A549 (cell line): ENCODE measurements at regions not wholly inside any gene's neighbourhood (a gene's known extent, or its start where the extent isn't known, plus 50 kb on each side); places are given as distances from the start of the nearest gene placed in this dataset.

Experiments used
- ATAC-seq, 2 experiments: fragments of 200-7000 bp in 1 of 2; fragments of >200 bp in 1 of 2; cut with Nextera tagmentation in 1 of 2; cut with Tn5 transposase in 1 of 2; 3 replicates each; pipeline versions ENCODE4 v1.8.0 to v1.9.1; 2018 to 2020; ENCODE audit warnings: mild to moderate bottlenecking in 1 of 2, moderate library complexity in 1 of 2
- CTCF ChIA-PET: fragments of 300-600 bp; sonication (Branson Sonifier 250); formaldehyde crosslinking; extraction: SDS; loops from one replicate; lab custom pipeline; 2021; ENCODE audit warnings: antibody characterized with exemption, inconsistent platforms; lab: Yijun Ruan, JAX
- POLR2A ChIA-PET: fragments of 350-600 bp; formaldehyde crosslinking; extraction: SDS; loops from one replicate; lab custom pipeline; 2021; ENCODE audit warnings: antibody characterized with exemption, inconsistent platforms; lab: Yijun Ruan, JAX
- DNase-seq, 2 experiments: peaks; one replicate each; pipeline versions ENCODE4 v3.0.0 to v3.0.0-alpha.2; 2011 to 2016; ENCODE audit warnings: low read depth in 1 of 2, low spot score in 1 of 2
- FAIRE-seq: peaks from 2 replicates; lab custom pipeline; 2011; peaks lifted over from hg19 to GRCh38; lab: Jason Lieb, UNC
- H3K27ac ChIP-seq, 2 experiments: fragments of >200 bp; sonication (Bioruptor Twin); formaldehyde crosslinking; 3 replicates each; pipeline ENCODE4 v1.5.1; 2016 to 2017
- H3K4me1 ChIP-seq: fragments of >200 bp; sonication (Bioruptor Twin); formaldehyde crosslinking; 3 replicates; pipeline ENCODE4 v1.6.1; 2016
- H3K4me2 ChIP-seq: fragments of >200 bp; sonication (Bioruptor Twin); formaldehyde crosslinking; 3 replicates; pipeline ENCODE4 v1.6.1; 2016
- H3K4me3 ChIP-seq: fragments of >200 bp; sonication (Bioruptor Twin); formaldehyde crosslinking; 3 replicates; pipeline ENCODE4 v1.5.1; 2016
- H3K9me3 ChIP-seq: fragments of >200 bp; sonication (Bioruptor Twin); formaldehyde crosslinking; 3 replicates; pipeline ENCODE4 v1.6.1; 2016
- BHLHE40 ChIP-seq: IDR thresholded peaks from 2 replicates; pipeline ENCODE4 v1.6.1; 2012; ENCODE audit warnings: low read depth, low read length, inconsistent platforms
- CBX8 ChIP-seq: fragments of 200-600 bp; sonication (generic); IDR thresholded peaks from 2 replicates; pipeline ENCODE4 v1.6.1; 2016
- CEBPB ChIP-seq, 2 experiments: fragments of >200 bp in 1 of 2; sonication (Bioruptor Twin) in 1 of 2; formaldehyde crosslinking in 1 of 2; IDR thresholded peaks; 2 replicates each; pipeline ENCODE4 v1.6.1; 2012 to 2016
- CHD2 ChIP-seq: fragments of 150-350 bp; IDR thresholded peaks from 2 replicates; pipeline ENCODE4 v1.6.1; 2014; ENCODE audit warnings: low read length; ENCODE audit not compliant: partially characterized antibody
- CHD4 ChIP-seq: fragments of 200-600 bp; sonication (generic); IDR thresholded peaks from 2 replicates; pipeline ENCODE4 v1.6.1; 2016; ENCODE audit warnings: antibody characterized with exemption, mild to moderate bottlenecking, borderline replicate concordance
- EHF ChIP-seq: fragments of 250-450 bp; sonication (Bioruptor Pico); IDR thresholded peaks from 2 replicates; pipeline ENCODE4 v1.5.0; 2020; ENCODE audit warnings: mild to moderate bottlenecking
- EP300 ChIP-seq, 2 experiments: fragments of >200 bp; sonication (Bioruptor Twin); formaldehyde crosslinking; IDR thresholded peaks; 2 replicates in 1 of 2; 3 replicates in 1 of 2; pipeline ENCODE4 v1.6.1; 2016 to 2017
- FOSB ChIP-seq: fragments of 250-450 bp; sonication (Bioruptor Pico); IDR thresholded peaks from 2 replicates; pipeline ENCODE4 v1.5.0; 2020; ENCODE audit warnings: mild to moderate bottlenecking, moderate library complexity
- FOSL2 ChIP-seq, 2 experiments: fragments of 450-650 bp in 1 of 2; fragments of >200 bp in 1 of 2; sonication (Bioruptor Twin) in 1 of 2; formaldehyde crosslinking; IDR thresholded peaks; 2 replicates each; pipeline versions ENCODE4 v1.5.0 to v1.6.1; 2016 to 2020; ENCODE audit warnings: mild to moderate bottlenecking in 1 of 2, moderate library complexity in 1 of 2
- FOXS1 ChIP-seq: fragments of 250-450 bp; sonication (Bioruptor Pico); IDR thresholded peaks from 2 replicates; pipeline ENCODE4 v1.5.0; 2020; ENCODE audit warnings: mild to moderate bottlenecking, moderate library complexity
- GATA3 ChIP-seq: IDR thresholded peaks from 2 replicates; pipeline ENCODE4 v1.6.1; 2012; ENCODE audit warnings: borderline replicate concordance
- HEYL ChIP-seq: fragments of 250-450 bp; sonication (Bioruptor Pico); IDR thresholded peaks from 2 replicates; pipeline ENCODE4 v1.8.0; 2021; ENCODE audit warnings: mild to moderate bottlenecking, moderate library complexity
- HOXB13 ChIP-seq: fragments of 250-450 bp; sonication (Bioruptor Pico); IDR thresholded peaks from 2 replicates; pipeline ENCODE4 v1.5.0; 2020; ENCODE audit warnings: low read depth, mild to moderate bottlenecking, moderate library complexity
- HOXB5 ChIP-seq: fragments of 250-450 bp; sonication (Bioruptor Pico); IDR thresholded peaks from 2 replicates; pipeline ENCODE4 v1.5.0; 2020; ENCODE audit warnings: mild to moderate bottlenecking, moderate library complexity
- JUN ChIP-seq, 2 experiments: fragments of >200 bp; sonication (Bioruptor Twin); formaldehyde crosslinking; IDR thresholded peaks; 2 replicates in 1 of 2; 3 replicates in 1 of 2; pipeline ENCODE4 v1.6.1; 2016 to 2017
- KDM1A ChIP-seq: fragments of 200-600 bp; sonication (generic); IDR thresholded peaks from 2 replicates; pipeline ENCODE4 v1.6.1; 2016; ENCODE audit warnings: low read depth, mild to moderate bottlenecking
- MAFK ChIP-seq: fragments of 450-650 bp; IDR thresholded peaks from 2 replicates; pipeline ENCODE4 v1.6.1; 2014; ENCODE audit not compliant: partially characterized antibody
- MAZ ChIP-seq: fragments of 150-350 bp; IDR thresholded peaks from 2 replicates; pipeline ENCODE4 v1.6.1; 2014; ENCODE audit warnings: antibody characterized with exemption, low read depth, low read length, borderline replicate concordance
- NFE2L2 ChIP-seq: fragments of 150-350 bp; conservative IDR thresholded peaks from 2 replicates; pipeline ENCODE4 v1.6.1; 2014; ENCODE audit warnings: low read length
- PBX3 ChIP-seq: IDR thresholded peaks from 2 replicates; pipeline ENCODE4 v1.6.1; 2012
- RAD21 ChIP-seq, 2 experiments: fragments of >200 bp in 1 of 2; sonication (Bioruptor Twin) in 1 of 2; formaldehyde crosslinking in 1 of 2; IDR thresholded peaks in 1 of 2; conservative IDR thresholded peaks in 1 of 2; 2 replicates in 1 of 2; 3 replicates in 1 of 2; pipeline ENCODE4 v1.6.1; 2012 to 2018; ENCODE audit warnings: inconsistent platforms in 1 of 2
- RCOR1 ChIP-seq: fragments of 150-350 bp; IDR thresholded peaks from 2 replicates; pipeline ENCODE4 v1.6.1; 2014; ENCODE audit warnings: antibody characterized with exemption, low read length, low read depth
- RFX5 ChIP-seq: fragments of 450-650 bp; IDR thresholded peaks from 2 replicates; pipeline ENCODE4 v1.7.1; 2014; ENCODE audit warnings: antibody characterized with exemption, mild to moderate bottlenecking, moderate library complexity
- SMC3 ChIP-seq: fragments of >200 bp; sonication (Bioruptor Twin); formaldehyde crosslinking; IDR thresholded peaks from 3 replicates; pipeline ENCODE4 v1.6.1; 2018; ENCODE audit warnings: inconsistent platforms
- TFCP2L1 ChIP-seq: fragments of 250-450 bp; sonication (Bioruptor Pico); IDR thresholded peaks from 2 replicates; pipeline ENCODE4 v1.5.0; 2021; ENCODE audit warnings: mild to moderate bottlenecking
- TP53 ChIP-seq: fragments of 250-450 bp; sonication (Bioruptor Pico); IDR thresholded peaks from 2 replicates; pipeline ENCODE4 v1.5.0; 2021; ENCODE audit warnings: mild to moderate bottlenecking, moderate library complexity
- ZC3H11A ChIP-seq: fragments of 450-650 bp; IDR thresholded peaks from 2 replicates; pipeline ENCODE4 v1.6.1; 2014; ENCODE audit warnings: antibody characterized with exemption, mild to moderate bottlenecking
- ZFP36 ChIP-seq: fragments of 450-650 bp; IDR thresholded peaks from 2 replicates; pipeline ENCODE4 v1.6.1; 2014; ENCODE audit warnings: borderline replicate concordance; ENCODE audit not compliant: partially characterized antibody
- ZNF302 ChIP-seq: fragments of 250-450 bp; sonication (Bioruptor Pico); IDR thresholded peaks from 2 replicates; pipeline ENCODE4 v1.9.0; 2021; ENCODE audit warnings: inconsistent platforms, mild to moderate bottlenecking, moderate library complexity
- WGBS: methylation state at CpG from one replicate; pipeline ENCODE4 v1.1.6; 2017; ENCODE audit errors: missing lambda C conversion rate; 5-methylcytosine and 5-hydroxymethylcytosine counted together
- TF ChIP-seq, protein P1 (sequence below): fragments of 250-450 bp; sonication (Bioruptor Pico); IDR thresholded peaks from 2 replicates; pipeline ENCODE4 v1.5.0; 2020; ENCODE audit warnings: low read depth, mild to moderate bottlenecking, moderate library complexity
- TF ChIP-seq, protein P2 (sequence below): fragments of >200 bp; sonication (Bioruptor Twin); formaldehyde crosslinking; IDR thresholded peaks from 3 replicates; pipeline ENCODE4 v1.5.1; 2016
- TF ChIP-seq, protein P3 (sequence below): fragments of >200 bp; sonication (Bioruptor Twin); formaldehyde crosslinking; IDR thresholded peaks from 3 replicates; pipeline ENCODE4 v1.6.1; 2016

GRCh38 chr9:129316281-129317030 lies 138.4 kb upstream of the IER5L start:
- no peaks in the 10 kb centered on the region for H3K9me3 ChIP-seq
- FAIRE-seq (no peak), DNase-seq (no peak)
- POLR2A ChIA-PET: interaction anchor here (0.7 kb wide), 1 partner anchor 138 kb away, joined by 3 read pairs; the partner anchor contains the start of gene IER5L
- TF ChIP-seq MAZ (no peak), FOSL2 (IDR thresholded peaks at IDR 0.05) (no peak), FOSL2 (CRISPR knock-in tag; IDR thresholded peaks at IDR 0.05) (no peak), PBX3 (no peak), RAD21 (conservative IDR thresholded peaks at IDR 0.05 in 1 of 2, IDR thresholded peaks at IDR 0.05 in 1 of 2) (no peak), GATA3 (no peak), ZFP36 (no peak), BHLHE40 (no peak), MAFK (no peak), EP300 (IDR thresholded peaks at IDR 0.05) (no peak), HOXB5 (CRISPR knock-in tag) (no peak), ZNF302 (CRISPR knock-in tag) (no peak), CEBPB (IDR thresholded peaks at IDR 0.05) (no peak), KDM1A (no peak), CHD2 (no peak), HOXB13 (no peak), ZC3H11A (no peak), NFE2L2 (no peak)
- TF ChIP-seq, protein P1, sequence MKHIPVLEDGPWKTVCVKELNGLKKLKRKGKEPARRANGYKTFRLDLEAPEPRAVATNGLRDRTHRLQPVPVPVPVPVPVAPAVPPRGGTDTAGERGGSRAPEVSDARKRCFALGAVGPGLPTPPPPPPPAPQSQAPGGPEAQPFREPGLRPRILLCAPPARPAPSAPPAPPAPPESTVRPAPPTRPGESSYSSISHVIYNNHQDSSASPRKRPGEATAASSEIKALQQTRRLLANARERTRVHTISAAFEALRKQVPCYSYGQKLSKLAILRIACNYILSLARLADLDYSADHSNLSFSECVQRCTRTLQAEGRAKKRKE (CRISPR knock-in tag): no peak
- TF ChIP-seq, all 56 proteins: peak for 0
- Histone ChIP-seq H3K4me2 (no peak overlapping the region), H3K4me3 (no peak overlapping the region), H3K27ac (peak overlapping the region; percentile 68 to 82), H3K4me1 (peaks cover 44% of the 10 kb centered on the region)
- 86% methylated on average over 14 of the region's 14 CpGs for WGBS
- ATAC-seq: no peak
- CTCF ChIA-PET: interaction anchor here (0.6 to 1.7 kb wide), 9 partner anchors 8 to 185 kb away, joined by 3 to 6 read pairs (median 3); no protein-coding TSS in a partner anchor

DNA sequence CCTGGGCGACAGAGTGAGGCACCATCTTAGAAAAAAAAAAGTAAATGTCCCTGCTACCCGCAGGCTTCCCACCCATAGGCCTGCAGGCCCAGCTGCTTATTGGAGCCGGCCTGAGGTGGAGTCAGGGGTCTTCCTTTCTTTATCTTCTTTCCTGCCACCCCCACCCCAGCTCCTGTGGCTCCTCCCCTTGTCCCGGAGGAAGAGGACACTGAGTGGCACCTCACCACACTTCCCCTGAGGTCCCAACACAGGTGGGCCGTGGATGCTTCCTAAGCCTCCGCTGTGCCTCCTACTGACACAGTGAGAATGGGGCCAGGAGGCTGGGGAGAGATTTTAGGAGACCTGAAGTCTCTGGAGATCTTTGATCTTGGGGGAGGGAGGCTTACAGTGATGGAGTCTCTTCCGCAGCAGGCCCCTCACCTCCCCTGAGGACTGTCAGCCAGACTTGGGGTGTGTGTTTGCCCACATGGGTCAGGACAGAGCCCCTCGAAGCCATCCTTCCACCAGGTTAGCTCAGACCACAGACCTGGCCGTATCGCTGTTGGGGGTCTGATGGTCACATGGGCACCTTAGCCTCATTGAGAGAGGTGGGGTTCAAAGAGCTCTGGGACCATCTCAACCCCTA lies 135.4 kb upstream of the IER5L start:
- WGBS: 94% methylated on average over 9 of the region's 10 CpGs
- ChIA-PET CTCF (interaction anchor here (1.1 kb wide), 2 partner anchors 7 to 11 kb away, joined by 3 read pairs; no protein-coding TSS in a partner anchor), POLR2A (interaction anchor here (0.6 kb wide), 1 partner anchor 8 kb away, joined by 4 read pairs; no protein-coding TSS in a partner anchor)
- TF ChIP-seq HOXB13 (no peak), FOXS1 (CRISPR knock-in tag) (no peak), TP53 (no peak), SMC3 (no peak), RAD21 (conservative IDR thresholded peaks at IDR 0.05 in 1 of 2, IDR thresholded peaks at IDR 0.05 in 1 of 2) (no peak), CHD4 (no peak), TFCP2L1 (CRISPR knock-in tag) (no peak), JUN (IDR thresholded peaks at IDR 0.05) (no peak), CBX8 (no peak), MAZ (no peak), FOSB (CRISPR knock-in tag) (no peak), RCOR1 (no peak), EHF (CRISPR knock-in tag) (no peak), CEBPB (IDR thresholded peaks at IDR 0.05) (no peak), BHLHE40 (no peak), HEYL (CRISPR knock-in tag) (no peak), RFX5 (no peak)
- TF ChIP-seq, protein P2, sequence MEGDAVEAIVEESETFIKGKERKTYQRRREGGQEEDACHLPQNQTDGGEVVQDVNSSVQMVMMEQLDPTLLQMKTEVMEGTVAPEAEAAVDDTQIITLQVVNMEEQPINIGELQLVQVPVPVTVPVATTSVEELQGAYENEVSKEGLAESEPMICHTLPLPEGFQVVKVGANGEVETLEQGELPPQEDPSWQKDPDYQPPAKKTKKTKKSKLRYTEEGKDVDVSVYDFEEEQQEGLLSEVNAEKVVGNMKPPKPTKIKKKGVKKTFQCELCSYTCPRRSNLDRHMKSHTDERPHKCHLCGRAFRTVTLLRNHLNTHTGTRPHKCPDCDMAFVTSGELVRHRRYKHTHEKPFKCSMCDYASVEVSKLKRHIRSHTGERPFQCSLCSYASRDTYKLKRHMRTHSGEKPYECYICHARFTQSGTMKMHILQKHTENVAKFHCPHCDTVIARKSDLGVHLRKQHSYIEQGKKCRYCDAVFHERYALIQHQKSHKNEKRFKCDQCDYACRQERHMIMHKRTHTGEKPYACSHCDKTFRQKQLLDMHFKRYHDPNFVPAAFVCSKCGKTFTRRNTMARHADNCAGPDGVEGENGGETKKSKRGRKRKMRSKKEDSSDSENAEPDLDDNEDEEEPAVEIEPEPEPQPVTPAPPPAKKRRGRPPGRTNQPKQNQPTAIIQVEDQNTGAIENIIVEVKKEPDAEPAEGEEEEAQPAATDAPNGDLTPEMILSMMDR: no peak
- TF ChIP-seq, protein P3, sequence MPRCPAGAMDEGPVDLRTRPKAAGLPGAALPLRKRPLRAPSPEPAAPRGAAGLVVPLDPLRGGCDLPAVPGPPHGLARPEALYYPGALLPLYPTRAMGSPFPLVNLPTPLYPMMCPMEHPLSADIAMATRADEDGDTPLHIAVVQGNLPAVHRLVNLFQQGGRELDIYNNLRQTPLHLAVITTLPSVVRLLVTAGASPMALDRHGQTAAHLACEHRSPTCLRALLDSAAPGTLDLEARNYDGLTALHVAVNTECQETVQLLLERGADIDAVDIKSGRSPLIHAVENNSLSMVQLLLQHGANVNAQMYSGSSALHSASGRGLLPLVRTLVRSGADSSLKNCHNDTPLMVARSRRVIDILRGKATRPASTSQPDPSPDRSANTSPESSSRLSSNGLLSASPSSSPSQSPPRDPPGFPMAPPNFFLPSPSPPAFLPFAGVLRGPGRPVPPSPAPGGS: no peak
- no peak for FAIRE-seq
- H3K4me2 ChIP-seq: no peak overlapping the region
- no peak for ATAC-seq
- DNase-seq: no peak
- H3K9me3 ChIP-seq: no peaks in the 10 kb centered on the region
- H3K4me3 ChIP-seq: no peak overlapping the region
- H3K27ac ChIP-seq: peak overlapping the region; percentile 68 to 82; a peak in 4 of 6 replicates
- H3K4me1 ChIP-seq: peaks cover 33% of the 10 kb centered on the region
